B cell (primary cell): ENCODE measurements at regions not wholly inside any gene's neighbourhood (a gene's known extent, or its start where the extent isn't known, plus 50 kb on each side); places are given as distances from the start of the nearest gene placed in this dataset.

Source experiments
- CTCF ChIP-seq: fragments of 200-600 bp; IDR thresholded peaks from one replicate; pipeline ENCODE4 v1.8.0; 2022; ENCODE audit warnings: antibody characterized with exemption, mild to moderate bottlenecking
- EZH2 ChIP-seq: IDR thresholded peaks from 2 replicates; pipeline ENCODE4 v1.6.1; 2012; ENCODE audit warnings: borderline replicate concordance, low read depth, mild to moderate bottlenecking, moderate library complexity, low read length; ENCODE audit not compliant: insufficient read depth, poor library complexity, severe bottlenecking

- TF ChIP-seq CTCF: no peak
- TF ChIP-seq EZH2: no peak
Measured at GRCh38 chr18:39724652-39725051, 2159.1 kb upstream of the CELF4 start.
